ENCODE measurements at regions not wholly inside any gene's neighbourhood (a gene's known extent, or its start where the extent isn't known, plus 50 kb on each side); places are given as distances from the start of the nearest gene placed in this dataset.

GRCh38 chr6:137728386-137729349 is 138.4 kb upstream of the TNFAIP3 start:
- no peak for DNase-seq (ENCODE audit: low read depth, low spot score)
- Histone ChIP-seq H3K27ac (no peak overlapping the region), H3K9ac (ENCODE audit: insufficient read length) (no peak overlapping the region), H3K4me3 (no peak overlapping the region), H3K9me3 (ENCODE audit: low read depth, low read length) (no peaks in the 10 kb centered on the region), H3K36me3 (ENCODE audit: insufficient read depth, low read length) (no peaks in the 10 kb centered on the region)
- TF ChIP-seq POLR2AphosphoS5 (IDR thresholded peaks at IDR 0.05; ENCODE audit: borderline replicate concordance, low read depth, low read length) (no peak), EZH2 (IDR thresholded peaks at IDR 0.05) (no peak), FOXP2 (optimal IDR thresholded peaks at IDR 0.05; ENCODE audit: control extremely low read depth, extremely low read length, insufficient read depth) (no peak)

- no peak overlapping the region for H3K9ac ChIP-seq (ENCODE audit: insufficient read length)
- H3K4me3 ChIP-seq = no peak overlapping the region
- no peak for DNase-seq (ENCODE audit: low read depth, low spot score)
- H3K36me3 ChIP-seq (ENCODE audit: insufficient read depth, low read length) = no peaks in the 10 kb centered on the region
- H3K9me3 ChIP-seq (ENCODE audit: low read depth, low read length) = no peaks in the 10 kb centered on the region
- TF ChIP-seq POLR2AphosphoS5 (IDR thresholded peaks at IDR 0.05; ENCODE audit: borderline replicate concordance, low read depth, low read length) (no peak), EZH2 (IDR thresholded peaks at IDR 0.05) (no peak), FOXP2 (optimal IDR thresholded peaks at IDR 0.05; ENCODE audit: control extremely low read depth, extremely low read length, insufficient read depth) (no peak)
- no peak overlapping the region for H3K27ac ChIP-seq
Observed at GRCh38 chr6:137729866-137730629, 137.0 kb upstream of the TNFAIP3 start.

DNA sequence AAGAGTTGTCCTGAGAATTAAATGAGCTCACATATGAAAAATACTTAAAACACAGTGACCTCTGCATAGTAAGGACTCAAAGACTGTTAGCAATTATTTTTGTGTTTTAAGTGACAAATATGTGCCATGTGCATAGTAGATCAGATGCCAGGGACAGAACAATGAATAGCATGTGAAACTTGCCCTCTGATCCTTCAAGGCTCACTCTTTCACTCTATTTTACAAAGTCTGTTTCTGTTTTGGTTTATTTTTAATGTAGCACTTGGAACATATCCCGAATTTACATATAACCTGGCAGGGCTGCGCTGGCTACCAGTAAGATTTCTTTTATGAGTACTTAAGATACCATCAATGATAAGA is 135.5 kb upstream of the TNFAIP3 start:
- no peaks in the 10 kb centered on the region for H3K36me3 ChIP-seq (ENCODE audit: insufficient read depth, low read length)
- H3K9me3 ChIP-seq (ENCODE audit: low read depth, low read length) = no peaks in the 10 kb centered on the region
- DNase-seq (ENCODE audit: low read depth, low spot score) = no peak
- TF ChIP-seq FOXP2 (optimal IDR thresholded peaks at IDR 0.05; ENCODE audit: control extremely low read depth, extremely low read length, insufficient read depth) = no peak
- TF ChIP-seq EZH2 (IDR thresholded peaks at IDR 0.05) = no peak
- TF ChIP-seq POLR2AphosphoS5 (IDR thresholded peaks at IDR 0.05; ENCODE audit: borderline replicate concordance, low read depth, low read length) = no peak
- H3K9ac ChIP-seq (ENCODE audit: insufficient read length) = no peak overlapping the region
- H3K27ac ChIP-seq = no peak overlapping the region
- H3K4me3 ChIP-seq = no peak overlapping the region

GRCh38 chr6:137731960-137732616 is 135.0 kb upstream of the TNFAIP3 start:
- no peak overlapping the region for H3K27ac ChIP-seq
- H3K4me3 ChIP-seq = no peak overlapping the region
- TF ChIP-seq POLR2AphosphoS5 (IDR thresholded peaks at IDR 0.05; ENCODE audit: borderline replicate concordance, low read depth, low read length) (no peak), EZH2 (IDR thresholded peaks at IDR 0.05) (no peak), FOXP2 (optimal IDR thresholded peaks at IDR 0.05; ENCODE audit: control extremely low read depth, extremely low read length, insufficient read depth) (no peak)
- no peaks in the 10 kb centered on the region for H3K36me3 ChIP-seq (ENCODE audit: insufficient read depth, low read length)
- no peak for DNase-seq (ENCODE audit: low read depth, low spot score)
- H3K9ac ChIP-seq (ENCODE audit: insufficient read length) = no peak overlapping the region
- no peaks in the 10 kb centered on the region for H3K9me3 ChIP-seq (ENCODE audit: low read depth, low read length)

DNA sequence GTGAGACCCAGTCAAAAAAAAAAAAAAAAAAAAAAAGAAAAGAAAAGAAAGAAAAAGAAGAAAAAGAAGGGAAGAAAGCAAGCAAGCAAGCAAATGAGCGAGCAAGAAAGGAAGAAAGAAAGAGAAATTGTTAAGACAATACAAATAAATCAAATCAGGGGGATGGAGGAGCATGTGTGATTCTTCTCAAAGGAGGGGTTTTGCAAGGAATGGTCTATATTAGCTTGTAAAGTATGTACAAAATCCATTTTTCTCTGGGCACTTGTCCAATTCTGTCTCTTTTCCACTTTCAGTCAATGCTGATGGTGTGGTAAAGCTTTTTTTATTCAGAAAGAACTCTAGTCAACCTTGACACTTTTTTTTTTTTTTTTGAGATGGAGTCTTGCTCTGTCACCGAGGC is 133.7 kb upstream of the TNFAIP3 start:
- no peak for DNase-seq (ENCODE audit: low read depth, low spot score)
- Histone ChIP-seq H3K36me3 (ENCODE audit: insufficient read depth, low read length) (no peaks in the 10 kb centered on the region), H3K9me3 (ENCODE audit: low read depth, low read length) (no peaks in the 10 kb centered on the region), H3K4me3 (no peak overlapping the region), H3K27ac (no peak overlapping the region), H3K9ac (ENCODE audit: insufficient read length) (no peak overlapping the region)
- no peak for TF ChIP-seq FOXP2 (optimal IDR thresholded peaks at IDR 0.05; ENCODE audit: control extremely low read depth, extremely low read length, insufficient read depth)
- TF ChIP-seq EZH2 (IDR thresholded peaks at IDR 0.05) = no peak
- TF ChIP-seq POLR2AphosphoS5 (IDR thresholded peaks at IDR 0.05; ENCODE audit: borderline replicate concordance, low read depth, low read length) = no peak

DNA sequence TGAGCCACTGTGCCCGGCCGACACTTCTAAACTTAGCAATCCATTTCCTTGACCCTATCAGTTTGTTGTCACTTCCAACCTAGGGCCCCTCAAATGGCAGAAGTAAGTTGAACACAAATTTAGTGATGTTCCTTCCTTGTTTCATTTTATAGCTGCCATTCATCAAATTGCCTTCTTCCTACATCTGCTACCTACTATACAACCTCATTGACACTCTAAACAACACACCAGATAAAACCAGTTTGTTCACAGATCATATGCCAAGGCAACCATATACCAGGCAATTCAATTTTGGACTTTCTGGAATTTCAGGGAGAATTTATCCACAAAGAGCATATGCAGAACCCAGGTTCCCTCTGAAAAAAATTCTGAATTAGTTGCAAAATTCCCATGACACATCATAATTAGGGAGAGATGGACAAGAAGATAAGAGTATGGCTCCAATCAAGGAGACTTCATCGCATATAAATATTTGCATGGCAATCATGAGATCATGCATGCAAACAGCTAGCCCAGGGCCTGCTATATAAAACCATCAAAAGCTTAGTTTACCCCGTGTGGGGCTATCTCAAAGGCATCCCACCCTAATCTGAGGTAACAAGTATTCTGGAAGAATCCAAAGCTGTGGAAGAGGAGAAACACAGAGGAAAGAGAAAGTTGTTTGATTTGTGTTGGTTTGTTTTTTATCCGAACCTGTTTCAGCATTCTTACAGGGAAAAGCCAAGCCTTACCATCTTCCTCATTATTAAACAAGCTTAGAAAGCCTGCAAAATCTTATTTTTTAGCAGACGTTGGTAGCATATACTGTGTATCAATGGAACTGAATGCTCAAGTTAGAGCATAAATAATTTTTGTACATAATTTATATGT is 132.8 kb upstream of the TNFAIP3 start:
- DNase-seq (ENCODE audit: low read depth, low spot score) = no peak
- Histone ChIP-seq H3K9me3 (ENCODE audit: low read depth, low read length) (no peaks in the 10 kb centered on the region), H3K9ac (ENCODE audit: insufficient read length) (no peak overlapping the region), H3K27ac (no peak overlapping the region), H3K36me3 (ENCODE audit: insufficient read depth, low read length) (no peaks in the 10 kb centered on the region), H3K4me3 (no peak overlapping the region)
- TF ChIP-seq FOXP2 (optimal IDR thresholded peaks at IDR 0.05; ENCODE audit: control extremely low read depth, extremely low read length, insufficient read depth) (no peak), POLR2AphosphoS5 (IDR thresholded peaks at IDR 0.05; ENCODE audit: borderline replicate concordance, low read depth, low read length) (no peak), EZH2 (IDR thresholded peaks at IDR 0.05) (no peak)

GRCh38 chr6:137734875-137735182 is 132.2 kb upstream of the TNFAIP3 start:
- no peak overlapping the region for H3K4me3 ChIP-seq
- H3K9ac ChIP-seq (ENCODE audit: insufficient read length) = no peak overlapping the region
- no peaks in the 10 kb centered on the region for H3K36me3 ChIP-seq (ENCODE audit: insufficient read depth, low read length)
- TF ChIP-seq POLR2AphosphoS5 (IDR thresholded peaks at IDR 0.05; ENCODE audit: borderline replicate concordance, low read depth, low read length) = no peak
- no peak for TF ChIP-seq FOXP2 (optimal IDR thresholded peaks at IDR 0.05; ENCODE audit: control extremely low read depth, extremely low read length, insufficient read depth)
- TF ChIP-seq EZH2 (IDR thresholded peaks at IDR 0.05) = no peak
- no peak overlapping the region for H3K27ac ChIP-seq
- no peaks in the 10 kb centered on the region for H3K9me3 ChIP-seq (ENCODE audit: low read depth, low read length)
- DNase-seq (ENCODE audit: low read depth, low spot score) = no peak
